ENCODE measurements at regions not wholly inside any gene's neighbourhood (a gene's known extent, or its start where the extent isn't known, plus 50 kb on each side); places are given as distances from the start of the nearest gene placed in this dataset.

GRCh38 chr17:37856245-37856644 is 68.0 kb upstream of the TBC1D3K start:
- TF ChIP-seq MAX (IDR thresholded peaks at IDR 0.05) (no peak), RAD21 (IDR thresholded peaks at IDR 0.05; ENCODE audit: low read depth) (no peak), REST (IDR thresholded peaks at IDR 0.05; ENCODE audit: low read depth) (no peak), FOXM1 (IDR thresholded peaks at IDR 0.05; ENCODE audit: borderline replicate concordance, low read depth) (no peak), TAF1 (IDR thresholded peaks at IDR 0.05; ENCODE audit: low read depth) (no peak), USF1 (IDR thresholded peaks at IDR 0.05) (no peak), EP300 (IDR thresholded peaks at IDR 0.05; ENCODE audit: borderline replicate concordance) (no peak)

Data from Ishikawa (cell line).